SIG-M5 treated with dmso at 0.1 percent for 504 hours (cell line): ENCODE measurements at regions not wholly inside any gene's neighbourhood (a gene's known extent, or its start where the extent isn't known, plus 50 kb on each side); places are given as distances from the start of the nearest gene placed in this dataset.

Source experiments
- DNase-seq: peaks from one replicate; lab custom pipeline; 2025; ENCODE audit not compliant: unreplicated experiment; lab: John Stamatoyannopoulos, UW

DNA sequence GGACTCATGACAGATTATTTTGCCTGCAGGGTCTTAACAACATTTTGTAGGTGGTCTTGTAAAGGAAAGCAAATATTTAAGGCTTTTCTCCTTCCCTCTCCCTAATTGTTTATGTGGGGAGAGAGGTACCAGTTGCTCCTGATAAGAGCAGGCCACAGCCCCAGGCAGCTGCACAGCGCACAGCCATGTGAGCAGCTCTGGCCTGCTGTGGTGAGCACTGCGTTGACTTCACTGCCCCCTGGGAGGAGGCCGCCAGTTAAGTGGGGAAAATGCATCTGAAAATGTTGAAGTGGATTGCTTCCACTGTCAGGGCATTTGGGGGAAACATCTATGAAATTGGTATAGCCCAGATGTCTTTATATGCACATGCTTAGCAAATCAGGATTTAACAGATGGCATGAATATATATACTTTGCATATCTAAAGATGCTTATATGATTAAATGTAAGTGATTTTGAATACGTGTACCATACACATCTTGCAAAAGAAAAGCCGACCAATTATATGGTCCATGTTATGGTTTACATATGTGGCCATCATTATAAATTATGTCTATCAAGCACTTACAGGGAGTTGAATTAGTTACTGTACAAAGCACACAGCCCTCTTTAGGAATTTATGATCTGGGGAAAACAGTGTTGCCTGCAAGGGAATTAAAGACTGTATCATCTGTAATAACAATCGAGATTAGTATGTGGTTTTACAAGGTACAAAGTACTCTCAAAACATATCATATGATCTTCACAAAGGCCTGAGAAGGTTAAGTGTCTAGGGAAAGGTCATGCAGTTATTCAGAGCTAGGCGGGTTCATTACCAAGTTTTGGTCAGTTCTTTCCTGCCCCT is 132.1 kb downstream of the RHOU start:
- DNase-seq: no peak

DNA sequence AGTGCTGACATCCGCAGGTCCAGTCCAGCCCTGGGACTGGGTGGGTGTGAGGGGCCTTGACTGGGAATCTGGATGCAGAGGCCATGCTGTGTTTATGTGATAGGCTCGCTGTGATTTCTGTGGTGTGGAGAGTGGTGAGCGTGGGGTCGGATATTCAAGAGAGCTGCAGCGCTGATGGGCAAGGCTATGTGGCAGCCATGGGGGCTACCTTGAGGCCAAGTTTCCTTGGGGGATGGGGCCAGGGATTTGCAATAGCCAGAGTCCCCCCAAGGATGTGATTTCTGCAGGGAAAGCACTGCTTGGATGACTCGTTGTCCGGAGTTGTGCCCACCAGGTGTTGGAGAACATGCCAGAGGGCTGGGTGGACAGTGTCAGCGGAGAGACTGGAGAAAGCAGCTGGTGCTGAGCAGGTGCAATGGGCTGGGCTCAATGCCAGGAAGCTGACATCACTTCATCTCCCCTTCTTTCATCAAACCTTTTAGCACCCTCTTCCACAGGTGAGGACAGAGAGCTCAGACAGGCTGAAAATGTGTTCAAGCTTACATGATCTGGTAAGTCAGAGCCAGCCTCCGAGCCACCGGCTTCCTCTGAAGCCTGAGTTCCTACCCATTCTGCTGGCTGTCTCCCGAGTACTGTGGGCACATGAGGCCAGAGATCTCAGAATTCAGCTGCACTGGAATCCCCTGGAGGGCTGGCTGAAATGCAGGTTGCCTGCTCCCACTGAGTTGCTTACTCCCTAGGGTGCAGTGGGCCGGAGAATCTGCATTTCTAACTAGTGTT is 132.9 kb downstream of the RHOU start:
- no peak for DNase-seq

DNA sequence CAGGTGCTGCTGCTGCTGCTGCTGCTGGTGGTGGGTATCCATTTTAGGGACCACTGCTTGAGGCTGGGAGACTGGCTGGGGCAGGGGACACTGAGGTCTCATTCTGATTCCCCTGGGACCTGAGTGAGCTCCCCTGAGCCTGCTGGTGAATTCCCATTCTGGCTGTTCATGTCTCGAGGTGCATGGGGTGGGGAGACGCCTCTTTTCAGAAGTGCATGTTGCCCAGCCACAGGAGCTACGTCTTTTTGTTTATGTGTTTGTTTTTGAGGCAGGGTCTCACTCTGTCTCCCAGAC is 133.4 kb downstream of the RHOU start:
- DNase-seq: no peak

DNA sequence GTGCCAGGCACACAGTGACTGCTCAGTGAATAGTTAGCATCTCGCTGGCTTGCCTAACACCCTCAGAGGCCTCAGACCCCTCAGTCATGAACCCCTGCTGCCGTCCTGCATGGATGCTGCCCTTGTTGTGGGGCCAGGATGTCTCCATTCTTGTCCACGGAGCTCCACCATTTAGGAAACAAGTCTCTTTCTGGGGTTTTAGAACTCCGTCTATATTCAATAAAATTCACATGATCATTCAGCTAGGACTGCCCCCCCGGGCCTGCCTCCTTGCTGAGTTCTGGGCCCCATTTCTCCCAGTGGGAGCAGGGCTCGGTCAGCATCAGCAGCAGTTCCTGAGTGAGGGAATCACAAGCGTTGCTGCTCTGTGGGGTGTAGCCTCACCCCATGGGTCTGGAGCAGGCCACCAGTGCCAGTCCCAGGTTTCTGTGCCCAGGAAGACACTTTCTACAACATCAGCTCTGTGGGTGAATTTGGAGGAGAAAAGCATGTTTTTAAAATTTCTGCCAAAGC is 134.1 kb downstream of the RHOU start:
- no peak for DNase-seq

DNA sequence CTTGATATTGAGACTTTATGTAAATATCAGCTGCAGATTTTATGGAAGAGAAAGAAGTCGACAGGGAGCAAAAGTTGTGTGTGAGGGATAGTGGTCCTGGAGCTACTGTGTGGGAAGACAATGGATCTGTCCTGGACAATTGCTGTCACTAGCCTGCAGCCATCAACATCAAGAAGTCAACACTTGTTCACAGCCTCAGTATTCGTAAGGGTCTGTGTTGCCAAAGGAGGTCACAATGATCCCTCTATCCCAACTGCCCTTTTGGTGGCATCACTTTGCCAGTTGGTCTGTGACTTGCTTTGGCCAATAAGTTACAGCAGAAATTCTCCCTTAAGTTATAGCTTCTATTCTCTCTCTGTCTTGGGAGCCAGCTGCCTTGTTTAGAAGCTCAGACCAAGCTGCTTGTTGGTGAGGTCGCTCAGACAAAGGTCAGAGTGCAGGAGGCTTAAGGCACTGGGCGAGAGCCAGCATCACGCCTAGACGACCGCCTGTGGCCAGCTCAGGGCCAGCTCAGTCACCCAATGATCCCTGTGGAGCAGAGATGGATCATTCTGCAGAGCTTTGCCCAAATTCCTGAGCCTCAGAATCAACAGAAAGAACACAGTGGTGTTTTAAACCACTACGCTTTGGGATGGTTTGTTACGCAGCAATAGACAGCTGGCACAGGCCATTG is 134.9 kb downstream of the RHOU start:
- DNase-seq: no peak

DNA sequence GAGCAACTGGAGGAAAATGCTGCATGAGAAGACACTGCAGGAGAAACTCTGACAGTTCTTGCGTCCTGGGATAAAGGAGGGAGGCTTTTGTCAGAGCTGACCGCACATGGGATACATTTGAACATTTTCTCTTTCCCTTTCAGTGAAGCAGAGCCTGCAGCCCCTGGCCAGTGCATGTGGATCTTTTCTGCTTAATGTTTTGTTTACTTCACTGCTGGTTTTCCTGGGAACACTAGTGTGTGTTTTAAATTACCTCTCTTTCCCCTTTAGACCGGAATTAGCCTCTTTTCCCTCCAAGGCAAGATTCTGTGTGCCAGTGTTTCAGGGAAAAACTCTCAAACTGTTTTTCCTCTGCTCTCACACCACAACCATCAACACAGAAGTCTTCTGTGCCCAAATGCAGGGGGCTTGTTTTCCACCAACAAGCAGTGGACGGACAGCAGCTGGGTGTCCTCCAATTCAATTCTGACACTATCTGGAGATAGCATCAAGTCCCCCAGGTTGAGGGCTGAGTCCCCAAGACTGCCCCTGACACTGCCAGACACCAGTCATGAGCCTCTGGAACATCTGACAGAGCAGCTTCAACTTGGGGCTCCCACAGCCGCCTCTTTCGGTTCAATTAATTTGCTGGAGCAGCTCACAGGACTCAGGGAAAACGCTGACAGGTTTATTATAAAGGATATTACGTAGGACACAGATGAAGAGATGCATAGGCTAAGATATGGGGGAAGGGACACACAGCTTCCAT is 136.2 kb downstream of the RHOU start:
- no peak for DNase-seq

DNA sequence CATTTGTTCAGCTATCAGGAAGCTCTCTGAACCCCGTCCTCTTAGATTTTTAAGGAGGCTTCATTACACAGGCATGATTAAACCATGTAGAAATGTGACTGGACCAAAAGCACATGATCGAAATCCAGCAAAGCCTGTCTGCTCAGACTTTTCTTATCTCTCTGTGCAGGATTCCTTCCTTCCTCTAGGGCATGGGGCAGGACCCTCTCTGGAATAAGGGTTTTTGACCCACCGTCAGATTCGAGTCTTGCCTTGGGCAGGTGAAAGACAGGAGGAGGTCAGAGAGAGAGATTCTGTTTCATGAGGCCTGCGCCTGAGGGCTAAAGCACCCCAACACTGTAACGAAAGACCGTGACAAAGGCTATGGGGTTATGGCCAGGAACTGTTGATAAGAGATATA is 136.8 kb downstream of the RHOU start:
- DNase-seq: no peak

DNA sequence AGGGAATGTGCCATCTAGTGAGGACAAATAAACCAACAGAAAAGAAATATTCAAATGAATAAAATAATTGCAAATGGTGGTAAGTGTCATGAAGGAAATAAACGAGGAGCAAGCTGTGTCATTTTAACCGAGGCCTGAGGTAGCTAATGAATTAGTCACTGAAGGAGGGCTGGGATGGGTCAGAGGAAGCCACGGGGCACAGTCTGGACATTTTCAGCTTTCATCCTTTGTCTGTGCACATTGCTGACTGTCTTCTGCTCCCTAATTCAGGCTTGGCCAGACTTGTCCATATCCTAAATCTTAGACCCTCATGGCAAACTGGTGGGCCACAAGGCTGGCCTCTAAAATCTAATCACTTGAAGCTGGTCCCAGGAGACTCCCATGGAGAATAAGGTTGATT is 138.4 kb downstream of the RHOU start:
- no peak for DNase-seq

DNA sequence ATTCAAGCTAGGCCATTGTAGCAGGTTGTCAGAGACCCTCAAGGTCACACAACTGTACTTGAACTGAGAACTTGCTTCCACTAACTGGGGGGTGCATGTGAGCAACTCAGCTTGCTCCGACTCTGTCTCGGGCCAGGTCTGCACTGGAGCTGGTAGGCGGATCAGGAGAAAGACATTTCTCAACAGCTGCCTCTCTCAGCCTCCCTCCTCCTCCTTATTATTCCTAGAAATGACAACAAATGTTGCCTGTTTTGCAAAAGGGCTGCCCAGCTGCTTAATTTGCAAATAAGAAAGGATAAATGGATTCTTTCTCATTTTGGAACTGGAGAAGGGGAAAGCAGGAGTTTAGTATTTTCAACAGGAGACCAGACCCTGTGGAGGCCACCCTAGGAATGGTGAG is 140.5 kb downstream of the RHOU start:
- DNase-seq: no peak

DNA sequence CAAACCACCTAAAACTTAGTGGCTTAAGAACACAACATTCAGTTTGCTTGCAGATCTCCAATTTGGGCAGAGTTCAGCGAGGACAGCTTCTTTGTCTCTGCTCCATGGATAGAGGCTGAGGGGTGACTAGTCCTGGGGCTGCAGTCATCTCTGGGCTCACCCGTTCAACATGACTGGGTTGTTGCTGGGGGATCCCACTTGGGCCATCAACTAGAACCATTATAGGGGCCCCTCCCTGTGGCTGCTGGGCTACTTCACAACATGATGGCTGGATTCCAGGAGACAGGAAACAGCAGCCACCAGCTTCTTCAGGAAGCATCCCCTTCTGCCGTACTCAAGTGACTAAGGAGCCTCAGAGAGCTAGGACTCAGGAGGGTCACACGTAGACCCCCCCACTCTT is 140.9 kb downstream of the RHOU start:
- no peak for DNase-seq

DNA sequence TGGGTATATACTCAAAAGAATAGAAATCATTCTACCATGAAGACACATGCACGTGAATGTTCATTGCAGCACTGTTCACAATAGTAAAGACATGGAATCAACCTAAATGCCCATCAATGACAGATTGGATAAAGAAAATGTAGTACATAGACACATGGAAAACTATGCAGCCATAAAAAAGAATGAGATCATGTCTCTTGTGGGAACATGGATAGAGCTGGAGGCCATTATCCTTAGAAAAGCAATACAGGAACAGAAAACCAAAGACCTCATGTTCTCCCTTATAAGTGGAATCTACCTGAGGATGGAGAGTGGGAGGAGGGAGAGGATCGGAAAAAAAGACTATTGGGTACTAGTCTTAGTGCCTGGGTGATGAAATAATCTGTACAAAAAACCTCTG is 143.9 kb downstream of the RHOU start:
- DNase-seq: no peak

DNA sequence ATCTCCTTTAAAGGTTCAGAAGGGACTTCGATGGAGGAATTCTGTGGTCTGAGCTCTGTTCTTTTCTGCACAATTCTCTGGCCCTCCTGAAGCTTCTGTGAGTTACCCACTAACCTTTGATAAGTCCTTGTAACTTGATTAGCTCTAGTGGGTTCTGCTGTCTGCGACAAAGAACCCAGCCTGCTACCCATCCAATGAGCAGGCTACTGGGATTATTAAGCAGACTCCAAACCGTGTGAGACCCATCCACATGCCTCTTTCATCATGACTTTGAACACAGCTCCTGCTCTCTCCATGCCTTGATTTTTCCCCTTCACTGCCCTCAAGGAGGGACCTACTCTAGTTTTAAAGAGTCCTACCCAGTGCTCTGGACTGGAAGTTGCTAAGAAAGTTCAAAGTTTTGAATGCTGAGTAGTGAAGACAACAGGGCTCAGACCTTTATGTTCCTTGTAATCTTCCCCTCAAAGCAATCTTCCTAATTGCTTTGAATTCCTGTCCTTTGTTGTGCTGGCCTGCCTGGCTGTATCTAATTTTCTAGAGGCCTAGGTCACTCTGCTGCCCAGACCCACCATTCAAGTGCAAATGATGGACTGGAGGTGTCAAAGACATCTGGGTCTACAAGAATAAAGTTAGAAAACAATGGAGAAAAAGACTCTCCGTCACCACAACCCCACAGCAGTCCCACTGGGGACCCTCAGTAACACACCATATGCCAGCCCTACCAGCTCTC is 146.9 kb downstream of the RHOU start:
- DNase-seq: no peak

DNA sequence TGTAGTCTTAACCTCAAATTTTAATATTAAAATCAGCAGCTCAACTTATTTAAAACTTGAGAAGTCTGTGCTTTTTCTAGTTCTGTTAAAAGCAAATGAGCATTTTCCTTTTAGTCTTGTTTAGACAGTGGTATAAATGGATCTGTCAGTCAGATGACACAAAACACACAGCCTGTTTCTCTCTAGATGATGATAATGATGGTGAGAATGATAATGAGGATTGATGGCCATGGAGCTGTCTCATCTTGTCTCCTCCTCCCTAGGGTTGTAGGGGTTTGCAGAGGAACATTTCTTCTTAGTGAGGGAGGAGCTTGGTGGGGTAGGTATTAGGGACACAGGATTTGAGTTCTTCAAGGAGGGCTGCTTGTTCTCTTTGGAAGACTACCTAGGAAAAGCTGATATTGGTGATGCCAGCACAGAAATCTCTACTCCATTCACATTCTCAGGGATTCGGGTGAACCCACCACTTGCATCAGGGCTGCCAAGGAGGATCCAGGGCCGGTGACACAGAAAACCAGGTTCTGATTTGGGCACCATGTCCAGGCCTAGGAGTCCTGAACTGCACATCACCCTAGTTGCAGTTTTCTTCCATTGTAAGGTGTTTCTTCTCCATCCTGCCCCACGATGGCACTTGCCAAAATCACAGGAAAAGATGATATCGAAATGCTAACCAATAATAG is 147.6 kb downstream of the RHOU start:
- DNase-seq: no peak

DNA sequence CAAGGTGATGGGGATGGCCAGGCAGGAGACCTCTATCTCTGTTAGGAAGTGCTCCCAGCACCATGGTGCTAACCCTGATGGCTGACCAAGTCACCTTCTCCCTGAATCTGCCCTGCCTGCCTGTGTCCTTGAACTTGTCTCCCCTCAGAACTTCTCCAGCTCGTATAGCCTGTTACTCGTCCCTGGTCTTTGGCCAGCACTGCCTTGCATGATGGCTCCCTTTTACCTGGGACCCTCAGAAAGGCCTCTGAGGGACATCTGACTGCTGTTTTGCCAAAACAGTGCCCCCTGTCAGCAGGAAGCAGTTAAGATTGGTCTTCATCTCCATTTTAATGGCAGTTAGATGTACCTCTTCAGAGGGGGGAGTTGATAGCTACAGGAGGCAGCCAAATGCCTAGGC is 148.3 kb downstream of the RHOU start:
- DNase-seq: no peak

DNA sequence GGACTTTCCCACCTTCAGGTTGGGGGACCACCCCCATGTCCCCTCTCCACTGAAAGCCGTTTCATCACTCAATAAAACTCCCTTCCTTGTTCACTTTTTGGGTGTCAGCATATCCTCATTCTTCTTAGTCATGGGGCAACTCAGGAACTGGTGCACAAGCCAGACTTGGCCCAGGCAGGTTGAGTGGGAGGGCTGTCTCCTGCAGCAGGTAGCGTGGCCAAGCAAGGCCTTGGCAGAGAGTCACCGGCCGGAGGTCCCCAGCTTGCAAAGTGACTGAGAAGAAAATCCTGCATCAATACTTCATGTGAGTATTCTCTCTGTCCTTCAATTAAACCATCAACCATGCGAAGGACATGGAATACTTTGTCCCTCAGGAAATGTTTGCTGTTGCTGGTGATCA is 148.9 kb downstream of the RHOU start:
- DNase-seq: no peak

DNA sequence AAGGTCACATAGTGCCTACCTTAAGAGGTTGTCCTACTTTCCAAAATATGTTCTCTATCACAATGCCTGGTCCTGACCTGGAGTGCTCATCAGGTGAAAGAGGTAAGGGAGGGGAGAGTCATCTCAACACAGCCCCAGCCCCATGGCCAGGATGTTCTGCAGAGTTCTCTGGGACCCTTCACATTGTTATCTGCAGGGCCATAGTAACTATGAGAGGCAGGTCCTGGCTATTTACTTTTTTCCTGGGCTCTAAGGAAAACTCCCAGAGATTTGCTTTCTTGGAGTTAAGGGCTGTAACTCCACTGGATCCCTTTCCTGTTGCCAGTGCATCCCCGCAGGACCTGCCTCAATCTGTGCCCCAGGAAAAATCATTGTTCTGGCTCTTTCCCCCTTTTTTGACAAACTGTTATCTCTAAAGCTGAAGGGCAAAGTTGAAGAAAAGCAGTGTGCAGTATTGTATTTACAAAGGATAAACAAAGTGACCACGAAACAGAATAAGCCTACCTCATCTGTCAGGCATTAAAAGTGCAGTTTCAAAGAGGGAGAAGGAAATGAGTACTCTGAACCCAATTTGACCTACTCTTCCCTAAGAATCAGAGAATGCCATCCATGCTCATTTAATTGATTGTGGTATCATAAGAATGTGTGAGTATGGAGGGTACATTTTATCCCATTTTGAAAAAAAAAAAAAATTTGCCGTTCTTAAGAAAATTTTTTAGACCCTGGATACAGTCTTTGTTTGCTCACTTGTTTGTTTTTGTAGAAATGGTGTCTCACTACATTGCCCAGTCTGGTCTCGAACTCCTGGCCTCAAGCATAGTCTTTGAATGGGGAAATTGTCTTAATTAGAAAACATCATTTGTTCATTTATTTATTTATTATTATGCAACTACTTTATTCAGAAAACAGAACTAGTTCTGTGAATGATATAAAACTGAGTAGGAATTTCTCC is 149.6 kb downstream of the RHOU start:
- DNase-seq: no peak

DNA sequence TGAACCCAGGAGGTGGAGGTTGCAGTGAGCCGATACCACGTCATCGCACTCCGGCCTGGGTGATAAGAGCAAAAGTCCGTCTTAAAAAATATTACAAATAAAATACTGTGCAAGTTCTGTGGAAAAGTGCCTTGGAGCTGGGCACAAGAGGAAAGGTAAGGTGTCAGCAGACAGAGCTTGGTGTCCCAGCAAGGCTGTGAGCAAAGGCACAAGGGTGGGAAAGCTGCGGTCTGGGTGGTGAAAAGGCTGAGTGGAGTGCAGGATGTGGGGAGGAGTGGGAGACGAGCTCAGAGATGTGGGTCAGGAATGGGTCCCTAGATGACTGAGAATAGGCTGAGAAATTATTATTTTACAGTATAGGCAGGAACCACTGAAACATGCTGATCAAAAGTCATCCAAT is 150.6 kb downstream of the RHOU start:
- DNase-seq: no peak

DNA sequence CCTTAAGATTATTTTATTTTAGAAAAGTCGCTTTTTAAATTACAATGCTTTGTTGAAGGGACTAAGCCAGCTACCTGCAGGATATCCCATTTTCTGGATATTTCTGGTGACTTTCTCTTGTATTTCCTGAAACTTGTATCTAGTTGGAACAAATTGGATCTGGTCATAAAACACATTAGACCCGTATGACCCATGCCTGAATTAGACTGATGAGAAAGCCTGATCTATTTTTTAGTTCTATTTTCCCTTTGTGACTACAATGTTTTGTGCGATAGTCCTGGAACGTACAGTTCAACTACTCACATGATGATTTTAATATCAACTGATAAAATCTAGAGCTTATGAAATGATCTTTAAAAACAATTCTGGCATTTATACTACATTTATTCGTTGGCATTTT is 151.8 kb downstream of the RHOU start:
- DNase-seq: no peak

DNA sequence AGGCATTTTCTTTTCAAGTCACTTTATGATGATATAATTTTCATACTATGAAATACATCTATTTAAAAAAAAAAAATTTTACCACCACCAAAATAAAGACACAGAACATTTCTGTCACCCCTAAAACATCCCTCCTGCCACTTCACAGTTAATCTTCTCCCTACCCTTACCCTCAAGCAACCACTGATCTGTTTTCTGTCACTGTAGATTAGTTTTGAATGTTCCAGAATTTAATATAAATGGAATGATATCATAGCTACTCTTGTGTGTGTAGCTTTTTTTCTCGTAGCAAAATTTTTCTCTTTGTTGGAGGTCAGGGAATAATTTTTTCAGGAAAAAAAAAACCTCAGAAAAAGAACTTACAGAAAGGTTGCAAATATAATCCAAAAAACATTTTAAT is 152.7 kb downstream of the RHOU start:
- no peak for DNase-seq
